Mammary epithelial cell (primary cell): ENCODE measurements at regions not wholly inside any gene's neighbourhood (a gene's known extent, or its start where the extent isn't known, plus 50 kb on each side); places are given as distances from the start of the nearest gene placed in this dataset.

Source experiments
- CTCF ChIP-seq, 2 donors: IDR thresholded peaks in 1 of 2; conservative IDR thresholded peaks in 1 of 2; 2 replicates each; pipeline ENCODE4 v1.5.1; 2011 to 2012; ENCODE audit warnings: inconsistent platforms in 2 of 2, low read length in 2 of 2, mild to moderate bottlenecking in 2 of 2, control low read depth in 1 of 2, low read depth in 1 of 2; ENCODE audit not compliant: insufficient read depth in 1 of 2; ENCODE audit errors: extremely low read depth in 1 of 2
- EZH2 ChIP-seq: IDR thresholded peaks from 2 replicates; pipeline ENCODE4 v1.6.1; 2012; ENCODE audit warnings: low read length, inconsistent platforms, borderline replicate concordance

GRCh38 chr1:82446236-82446635 is 645.5 kb downstream of the ADGRL2 start:
- TF ChIP-seq CTCF (conservative IDR thresholded peaks at IDR 0.05 in 1 of 2, IDR thresholded peaks at IDR 0.05 in 1 of 2; ENCODE audit: extremely low read depth in 1 of 2, insufficient read depth in 1 of 2, low read depth in 1 of 2, low read length in 2 of 2) (no peak), EZH2 (no peak)
